Body of pancreas (tissue), 4 donors: ENCODE measurements at regions not wholly inside any gene's neighbourhood (a gene's known extent, or its start where the extent isn't known, plus 50 kb on each side); places are given as distances from the start of the nearest gene placed in this dataset.

Experiments used
- ATAC-seq: fragments of 150-250 bp; one replicate; pipeline ENCODE4 v1.9.1; 2016
- DNase-seq, 4 donors: peaks; one replicate each; pipeline ENCODE4 v3.0.0-alpha.2; 2019
- H3K27ac ChIP-seq, 4 donors: fragments of 200-600 bp; sonication (generic); 1 replicate in 3 of 4; 2 replicates in 1 of 4; pipeline versions ENCODE4 v1.5.1 to v1.6.1; 2016 to 2019; ENCODE audit warnings: mild to moderate bottlenecking in 1 of 4, mixed read lengths in 1 of 4, moderate library complexity in 1 of 4
- H3K27me3 ChIP-seq, 2 donors: fragments of 200-600 bp; sonication (generic); one replicate each; pipeline ENCODE4 v1.6.0; 2016; ENCODE audit warnings: mild to moderate bottlenecking in 1 of 2
- H3K36me3 ChIP-seq, 2 donors: fragments of 200-600 bp; sonication (generic); replicated peaks in 1 of 2; 2 replicates each; pipeline ENCODE4 v1.5.1; 2016; ENCODE audit warnings: low read depth in 2 of 2; ENCODE audit not compliant: insufficient read depth in 1 of 2
- H3K4me1 ChIP-seq: fragments of 200-600 bp; sonication (generic); one replicate; pipeline ENCODE4 v1.6.0; 2016
- H3K4me3 ChIP-seq, 2 donors: fragments of 200-600 bp; sonication (generic); 1 replicate in 1 of 2; 2 replicates in 1 of 2; pipeline ENCODE4 v1.5.1; 2016 to 2019
- H3K9me3 ChIP-seq, 3 donors: fragments of 200-600 bp; sonication (generic); 1 replicate in 2 of 3; 2 replicates in 1 of 3; pipeline ENCODE4 v1.5.1; 2016
- CTCF ChIP-seq, 7 experiments: fragments of 450-650 bp in 4 of 7; fragments of 200-600 bp in 3 of 7; sonication (generic) in 3 of 7; IDR thresholded peaks; one replicate each; pipeline ENCODE4 v1.5.1; 2016 to 2019; ENCODE audit warnings: antibody characterized with exemption in 7 of 7
- POLR2A ChIP-seq, 3 donors: fragments of 450-650 bp; IDR thresholded peaks; one replicate each; pipeline ENCODE4 v1.6.1; 2016; ENCODE audit warnings: antibody characterized with exemption in 3 of 3, mild to moderate bottlenecking in 2 of 3
- WGBS, 2 donors: methylation state at CpG; one replicate each; pipeline ENCODE4 v1.1.5; 2017; 5-methylcytosine and 5-hydroxymethylcytosine counted together
- intact Hi-C: fragments of 100-400 bp; cut with DNase I; formaldehyde crosslinking; loops from one replicate; pipeline ENCODE4 v1.15.1; 2023

- TF ChIP-seq CTCF (IDR thresholded peaks at IDR 0.05) (no peak), POLR2A (IDR thresholded peaks at IDR 0.05) (no peak)
- 58 to 69% methylated on average over 12 to 13 of the region's 13 CpGs for WGBS, 2 donors
- Histone ChIP-seq H3K27ac (no peak overlapping the region), H3K4me3 (no peak overlapping the region), H3K4me1 (no peaks in the 10 kb centered on the region), H3K9me3 (no peaks in the 10 kb centered on the region), H3K36me3 (no peaks in the 10 kb centered on the region), H3K27me3 (no peaks in the 10 kb centered on the region)
- DNase-seq (no peak), ATAC-seq (no peak)
- intact Hi-C loops: no loop called here
Observed at GRCh38 chr2:3956892-3957291, 253.5 kb downstream of the DCDC2C start.

- H3K4me1 ChIP-seq: no peaks in the 10 kb centered on the region
- intact Hi-C loops: no loop called here
Observed at GRCh38 chr2:3958465-3958864, 255.1 kb downstream of the DCDC2C start.

GRCh38 chr2:3958969-3959368, 255.6 kb downstream of the DCDC2C start:
- no peak for DNase-seq
- no peak for ATAC-seq
- no peaks in the 10 kb centered on the region for H3K36me3 ChIP-seq
- intact Hi-C loops: no loop called here
- H3K4me3 ChIP-seq: no peak overlapping the region
- H3K9me3 ChIP-seq: no peaks in the 10 kb centered on the region
- 49 to 53% methylated on average over 13 of the region's 13 CpGs for WGBS, 2 donors
- TF ChIP-seq POLR2A (IDR thresholded peaks at IDR 0.05): no peak
- TF ChIP-seq CTCF (IDR thresholded peaks at IDR 0.05): no peak
- no peak overlapping the region for H3K27ac ChIP-seq
- H3K4me1 ChIP-seq: no peaks in the 10 kb centered on the region
- no peaks in the 10 kb centered on the region for H3K27me3 ChIP-seq

More at GRCh38 chr2:3958465-3958864, 255.1 kb downstream of the DCDC2C start:
- TF ChIP-seq POLR2A (IDR thresholded peaks at IDR 0.05): no peak
- no peak for TF ChIP-seq CTCF (IDR thresholded peaks at IDR 0.05)
- 41 to 43% methylated on average over 9 of the region's 9 CpGs for WGBS, 2 donors
- Histone ChIP-seq H3K36me3 (no peaks in the 10 kb centered on the region), H3K27ac (no peak overlapping the region), H3K4me3 (no peak overlapping the region), H3K9me3 (no peaks in the 10 kb centered on the region), H3K27me3 (no peaks in the 10 kb centered on the region)
- ATAC-seq (no peak), DNase-seq (no peak)

- WGBS, 2 donors: 2 to 6% methylated on average over 2 of the region's 2 CpGs
- peak in 2 of 4 donors; percentile 25 to 33 for DNase-seq
Observed at GRCh38 chr2:3959372-3959771, 256.0 kb downstream of the DCDC2C start.

More at GRCh38 chr2:3959372-3959771, 256.0 kb downstream of the DCDC2C start:
- H3K4me3 ChIP-seq: no peak overlapping the region
- ATAC-seq: no peak
- H3K9me3 ChIP-seq: no peaks in the 10 kb centered on the region
- peak; percentile 38 to 80 (median 65) for TF ChIP-seq CTCF (IDR thresholded peaks at IDR 0.05)
- no peak for TF ChIP-seq POLR2A (IDR thresholded peaks at IDR 0.05)
- H3K4me1 ChIP-seq: no peaks in the 10 kb centered on the region
- H3K36me3 ChIP-seq: no peaks in the 10 kb centered on the region
- intact Hi-C loops: no loop called here
- H3K27ac ChIP-seq: no peak overlapping the region
- no peaks in the 10 kb centered on the region for H3K27me3 ChIP-seq
